ENCODE measurements at regions not wholly inside any gene's neighbourhood (a gene's known extent, or its start where the extent isn't known, plus 50 kb on each side); places are given as distances from the start of the nearest gene placed in this dataset.

GRCh38 chr7:41113719-41114118 is 589.2 kb downstream of the INHBA start:
- TF ChIP-seq CTCF (IDR thresholded peaks at IDR 0.05; ENCODE audit: low read depth, low read length) (no peak), EZH2phosphoT487 (IDR thresholded peaks at IDR 0.05; ENCODE audit: low read depth) (no peak)

All from OCI-LY3 (cell line).